Osteoblast (primary cell): ENCODE measurements at regions not wholly inside any gene's neighbourhood (a gene's known extent, or its start where the extent isn't known, plus 50 kb on each side); places are given as distances from the start of the nearest gene placed in this dataset.

Source experiments
- DNase-seq: peaks from one replicate; pipeline ENCODE4 v3.0.0; 2011; ENCODE audit warnings: low spot score, mixed read lengths; ENCODE audit not compliant: insufficient read length; ENCODE audit errors: missing footprints
- H2AFZ ChIP-seq: 2 replicates; pipeline ENCODE4 v1.6.0; 2011; ENCODE audit warnings: mild to moderate bottlenecking, low read length
- H3K27ac ChIP-seq: 2 replicates; pipeline ENCODE4 v1.5.1; 2011; ENCODE audit warnings: mild to moderate bottlenecking, low read depth, low read length, moderate library complexity
- H3K27me3 ChIP-seq: 2 replicates; pipeline ENCODE4 v1.6.0; 2012; ENCODE audit warnings: mild to moderate bottlenecking, control low read depth, inconsistent platforms, low read length, moderate library complexity; ENCODE audit not compliant: insufficient read depth
- H3K36me3 ChIP-seq: 2 replicates; pipeline ENCODE4 v1.5.1; 2011; ENCODE audit warnings: mild to moderate bottlenecking, low read length, control low read depth, moderate library complexity; ENCODE audit not compliant: insufficient read depth
- H3K4me1 ChIP-seq: 2 replicates; pipeline ENCODE4 v1.5.1; 2011; ENCODE audit warnings: mild to moderate bottlenecking, low read length, control low read depth, moderate library complexity; ENCODE audit not compliant: insufficient read depth
- H3K4me2 ChIP-seq: 2 replicates; pipeline ENCODE4 v1.6.0; 2011; ENCODE audit warnings: mild to moderate bottlenecking, low read length; ENCODE audit not compliant: insufficient read depth
- H3K4me3 ChIP-seq: fragments of 200-600 bp; sonication (generic); 3 replicates; pipeline ENCODE4 v1.5.1; 2012; ENCODE audit warnings: mild to moderate bottlenecking, low read length, inconsistent platforms; ENCODE audit not compliant: insufficient read depth
- H3K79me2 ChIP-seq: 2 replicates; pipeline ENCODE4 v1.6.0; 2012; ENCODE audit warnings: mild to moderate bottlenecking, low read length, control low read depth, inconsistent platforms; ENCODE audit not compliant: insufficient read depth
- H3K9me3 ChIP-seq: 2 replicates; pipeline ENCODE4 v1.5.1; 2011; ENCODE audit warnings: low read depth, low read length, control low read depth
- H4K20me1 ChIP-seq: 2 replicates; pipeline ENCODE4 v1.6.0; 2012; ENCODE audit warnings: mild to moderate bottlenecking, low read length, control low read depth; ENCODE audit not compliant: insufficient read depth
- TF ChIP-seq, protein P1 (sequence below): IDR thresholded peaks from 2 replicates; pipeline ENCODE4 v1.5.1; 2011; ENCODE audit warnings: mild to moderate bottlenecking, low read depth, low read length, moderate library complexity; ENCODE audit errors: extremely low read depth

DNA sequence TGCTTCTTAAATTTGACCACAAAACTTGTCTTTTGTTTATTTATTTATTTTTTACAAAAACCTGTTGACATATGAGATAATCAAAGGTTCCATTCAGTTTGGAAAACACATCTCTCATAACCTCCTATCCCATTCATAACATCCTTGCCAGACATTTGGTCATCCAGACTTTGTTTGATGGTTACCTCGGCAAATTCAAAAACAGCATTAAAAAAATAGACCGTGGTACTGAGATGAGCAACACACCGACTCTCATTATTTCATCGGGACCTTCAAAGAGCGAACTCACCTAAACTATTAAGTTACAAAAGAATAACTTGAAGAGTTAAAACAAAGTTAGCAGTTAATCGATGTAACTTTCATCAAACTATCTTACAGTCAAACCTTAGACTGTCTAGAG lies 85.8 kb upstream of the RPS6KA3 start:
- Histone ChIP-seq H3K27ac (no peak overlapping the region), H3K4me3 (no peak overlapping the region), H3K4me2 (no peak overlapping the region), H3K27me3 (no peaks in the 10 kb centered on the region), H3K79me2 (no peaks in the 10 kb centered on the region), H4K20me1 (no peaks in the 10 kb centered on the region), H3K4me1 (no peaks in the 10 kb centered on the region), H3K36me3 (no peaks in the 10 kb centered on the region), H2AFZ (no peak overlapping the region), H3K9me3 (no peaks in the 10 kb centered on the region)
- TF ChIP-seq, protein P1, sequence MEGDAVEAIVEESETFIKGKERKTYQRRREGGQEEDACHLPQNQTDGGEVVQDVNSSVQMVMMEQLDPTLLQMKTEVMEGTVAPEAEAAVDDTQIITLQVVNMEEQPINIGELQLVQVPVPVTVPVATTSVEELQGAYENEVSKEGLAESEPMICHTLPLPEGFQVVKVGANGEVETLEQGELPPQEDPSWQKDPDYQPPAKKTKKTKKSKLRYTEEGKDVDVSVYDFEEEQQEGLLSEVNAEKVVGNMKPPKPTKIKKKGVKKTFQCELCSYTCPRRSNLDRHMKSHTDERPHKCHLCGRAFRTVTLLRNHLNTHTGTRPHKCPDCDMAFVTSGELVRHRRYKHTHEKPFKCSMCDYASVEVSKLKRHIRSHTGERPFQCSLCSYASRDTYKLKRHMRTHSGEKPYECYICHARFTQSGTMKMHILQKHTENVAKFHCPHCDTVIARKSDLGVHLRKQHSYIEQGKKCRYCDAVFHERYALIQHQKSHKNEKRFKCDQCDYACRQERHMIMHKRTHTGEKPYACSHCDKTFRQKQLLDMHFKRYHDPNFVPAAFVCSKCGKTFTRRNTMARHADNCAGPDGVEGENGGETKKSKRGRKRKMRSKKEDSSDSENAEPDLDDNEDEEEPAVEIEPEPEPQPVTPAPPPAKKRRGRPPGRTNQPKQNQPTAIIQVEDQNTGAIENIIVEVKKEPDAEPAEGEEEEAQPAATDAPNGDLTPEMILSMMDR, result no peak
- no peak for DNase-seq

DNA sequence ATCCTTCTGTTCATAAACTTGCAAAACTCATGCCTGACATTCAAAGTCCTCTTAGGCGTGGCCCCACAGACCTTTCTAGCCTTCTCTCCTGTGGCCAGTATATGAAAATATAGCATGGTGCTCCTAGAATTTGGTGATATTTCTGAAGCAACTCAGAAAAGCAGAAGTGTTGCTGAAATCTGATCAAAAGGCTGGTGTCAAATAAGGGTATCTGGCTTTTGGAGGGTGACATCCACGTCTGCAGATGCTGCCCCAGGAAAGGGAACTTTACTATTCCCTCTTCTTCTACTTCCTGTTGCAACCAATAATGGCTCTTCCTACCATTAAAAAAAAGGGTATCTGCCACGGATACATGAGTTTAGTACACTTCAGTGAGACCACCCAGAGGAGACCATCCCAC lies 83.9 kb upstream of the RPS6KA3 start:
- no peak overlapping the region for H3K27ac ChIP-seq
- H3K4me1 ChIP-seq, result no peaks in the 10 kb centered on the region
- no peak overlapping the region for H3K4me2 ChIP-seq
- H3K36me3 ChIP-seq, result no peaks in the 10 kb centered on the region
- H3K27me3 ChIP-seq, result no peaks in the 10 kb centered on the region
- H3K9me3 ChIP-seq, result no peaks in the 10 kb centered on the region
- H4K20me1 ChIP-seq, result no peaks in the 10 kb centered on the region
- H3K79me2 ChIP-seq, result no peaks in the 10 kb centered on the region
- no peak overlapping the region for H3K4me3 ChIP-seq
- DNase-seq, result no peak
- TF ChIP-seq, protein P1, result no peak
- no peak overlapping the region for H2AFZ ChIP-seq

DNA sequence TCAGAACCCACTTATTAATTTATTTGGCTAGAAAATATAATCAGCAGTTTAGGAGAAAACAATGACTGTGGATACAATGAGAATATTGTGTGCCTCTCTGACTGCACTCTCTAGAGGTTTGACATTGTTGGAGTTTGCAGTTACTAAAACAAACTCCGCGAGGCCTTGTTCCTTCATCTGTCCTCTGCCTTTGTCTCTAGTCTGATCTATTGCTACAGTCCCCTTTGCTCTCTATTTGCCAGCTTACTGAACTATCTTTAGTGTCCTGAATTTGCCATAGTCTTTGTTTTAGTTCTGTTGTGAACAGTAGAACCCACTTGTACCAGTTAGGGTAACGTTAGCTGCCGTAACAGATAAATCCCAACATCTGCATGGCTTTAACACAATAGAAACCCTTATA lies 81.4 kb upstream of the RPS6KA3 start:
- no peaks in the 10 kb centered on the region for H3K9me3 ChIP-seq
- H3K27ac ChIP-seq, result no peak overlapping the region
- no peaks in the 10 kb centered on the region for H3K36me3 ChIP-seq
- no peaks in the 10 kb centered on the region for H3K27me3 ChIP-seq
- no peaks in the 10 kb centered on the region for H3K79me2 ChIP-seq
- H4K20me1 ChIP-seq, result no peaks in the 10 kb centered on the region
- H3K4me3 ChIP-seq, result no peak overlapping the region
- no peaks in the 10 kb centered on the region for H3K4me1 ChIP-seq
- TF ChIP-seq, protein P1, result no peak
- DNase-seq, result no peak
- no peak overlapping the region for H2AFZ ChIP-seq
- no peak overlapping the region for H3K4me2 ChIP-seq

DNA sequence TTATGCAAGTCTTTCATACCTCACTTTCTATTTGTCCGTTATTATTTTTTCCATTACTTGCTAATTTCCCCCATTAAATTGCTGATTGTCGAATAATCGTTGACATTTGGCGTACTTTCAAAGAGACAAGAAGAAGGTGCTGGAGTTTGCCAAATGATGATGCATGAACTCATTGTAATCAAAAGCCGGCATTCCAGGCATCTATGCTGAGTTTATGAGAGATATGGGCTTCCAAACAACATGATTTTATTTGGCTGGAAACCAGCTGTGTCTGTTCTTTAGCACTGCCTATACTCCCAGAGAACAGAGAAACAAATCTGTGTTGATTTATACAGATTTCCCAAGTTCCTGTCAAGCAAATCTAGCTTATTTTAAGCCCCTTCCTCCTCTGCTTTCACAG lies 80.8 kb upstream of the RPS6KA3 start:
- TF ChIP-seq, protein P1, result no peak
- Histone ChIP-seq H2AFZ (no peak overlapping the region), H3K36me3 (no peaks in the 10 kb centered on the region), H3K4me2 (no peak overlapping the region), H3K79me2 (no peaks in the 10 kb centered on the region), H3K4me1 (no peaks in the 10 kb centered on the region), H3K27ac (no peak overlapping the region), H3K27me3 (no peaks in the 10 kb centered on the region), H4K20me1 (no peaks in the 10 kb centered on the region), H3K4me3 (no peak overlapping the region), H3K9me3 (no peaks in the 10 kb centered on the region)
- DNase-seq, result no peak
